ENCODE measurements at regions not wholly inside any gene's neighbourhood (a gene's known extent, or its start where the extent isn't known, plus 50 kb on each side); places are given as distances from the start of the nearest gene placed in this dataset.

GRCh38 chr13:106061781-106062180 is 473.7 kb downstream of the EFNB2 start:
- no peak for TF ChIP-seq POLR2A (IDR thresholded peaks at IDR 0.05; ENCODE audit: borderline replicate concordance, extremely low read depth, insufficient read depth, insufficient read length)
- TF ChIP-seq CTCF (IDR thresholded peaks at IDR 0.05 in 2 of 3, conservative IDR thresholded peaks at IDR 0.05 in 1 of 3; ENCODE audit: borderline replicate concordance in 1 of 3, insufficient read depth in 1 of 3, low read depth in 2 of 3, low read length in 2 of 3) = no peak
- TF ChIP-seq YY1 (IDR thresholded peaks at IDR 0.05; ENCODE audit: extremely low read depth, insufficient replicate concordance, low read depth, low read length) = no peak
- no peak for TF ChIP-seq JUND (IDR thresholded peaks at IDR 0.05)
- no peak for TF ChIP-seq FOSL1 (IDR thresholded peaks at IDR 0.05; ENCODE audit: low read depth)
- TF ChIP-seq CEBPB (IDR thresholded peaks at IDR 0.05; ENCODE audit: low read depth) = no peak
- no peak for TF ChIP-seq ZFX (IDR thresholded peaks at IDR 0.05)
- TF ChIP-seq REST (IDR thresholded peaks at IDR 0.05; ENCODE audit: low read depth) = no peak

Measured in HCT116 (cell line).